GM18868 (cell line): ENCODE measurements at regions not wholly inside any gene's neighbourhood (a gene's known extent, or its start where the extent isn't known, plus 50 kb on each side); places are given as distances from the start of the nearest gene placed in this dataset.

ENCODE experiments used
- ATAC-seq: cut with Tn5 transposase; IDR thresholded peaks from one replicate; pipeline ENCODE4 v1.9.1; 2021; ENCODE audit warnings: mild to moderate bottlenecking, moderate library complexity; ENCODE audit not compliant: unreplicated experiment

GRCh38 chrX:39802908-39803307, 294.9 kb downstream of the BCOR start:
- no peak for ATAC-seq

GRCh38 chrX:39805022-39805421, 292.7 kb downstream of the BCOR start:
- ATAC-seq: no peak

GRCh38 chrX:39805825-39806224, 291.9 kb downstream of the BCOR start:
- ATAC-seq: no peak

- no peak for ATAC-seq
Observed at GRCh38 chrX:39808471-39808917, 289.3 kb downstream of the BCOR start.

- ATAC-seq: no peak
Observed at GRCh38 chrX:39809331-39809730, 288.4 kb downstream of the BCOR start.

GRCh38 chrX:39810901-39811300, 286.9 kb downstream of the BCOR start:
- ATAC-seq: no peak

GRCh38 chrX:39811376-39811775, 286.4 kb downstream of the BCOR start:
- no peak for ATAC-seq

- no peak for ATAC-seq
Observed at GRCh38 chrX:39813631-39814277, 284.0 kb downstream of the BCOR start.

- no peak for ATAC-seq
Observed at GRCh38 chrX:39814391-39814790, 283.4 kb downstream of the BCOR start.

GRCh38 chrX:39815631-39816030, 282.1 kb downstream of the BCOR start:
- peak; percentile 72 for ATAC-seq

- no peak for ATAC-seq
Observed at GRCh38 chrX:39816871-39817731, 280.7 kb downstream of the BCOR start.

- ATAC-seq: no peak
Observed at GRCh38 chrX:39817754-39818470, 279.8 kb downstream of the BCOR start.

- ATAC-seq: no peak
Observed at GRCh38 chrX:39818750-39819149, 279.0 kb downstream of the BCOR start.

- ATAC-seq: no peak
Observed at GRCh38 chrX:39819921-39820849, 277.6 kb downstream of the BCOR start.

GRCh38 chrX:39820938-39821708, 276.6 kb downstream of the BCOR start:
- no peak for ATAC-seq

GRCh38 chrX:39821709-39822095, 276.1 kb downstream of the BCOR start:
- no peak for ATAC-seq

- ATAC-seq: no peak
Observed at GRCh38 chrX:39822133-39822748, 275.5 kb downstream of the BCOR start.

GRCh38 chrX:39823424-39823823, 274.3 kb downstream of the BCOR start:
- no peak for ATAC-seq

- ATAC-seq: no peak
Observed at GRCh38 chrX:39823854-39824253, 273.9 kb downstream of the BCOR start.
